A673 (cell line): ENCODE measurements at regions not wholly inside any gene's neighbourhood (a gene's known extent, or its start where the extent isn't known, plus 50 kb on each side); places are given as distances from the start of the nearest gene placed in this dataset.

ENCODE experiments used
- BruUV-seq: library from RNA; stranded (reverse); fragments of 400-500 nt; replicated peaks from 2 replicates; lab custom pipeline; 2021; lab: Mats Ljungman, UMichigan
- CTCF ChIA-PET: fragments of 300-600 bp; sonication (Branson Sonifier 250); formaldehyde crosslinking; loops from one replicate; lab custom pipeline; 2022; ENCODE audit warnings: antibody characterized with exemption; lab: Charles Lee
- POLR2A ChIA-PET: fragments of 300-600 bp; sonication (Branson Sonifier 250); formaldehyde crosslinking; loops from one replicate; lab custom pipeline; 2022; ENCODE audit warnings: antibody characterized with exemption; ENCODE audit not compliant: low non-redundant PET; lab: Charles Lee
- DNase-seq: peaks from one replicate; pipeline ENCODE4 v3.0.0-alpha.2; 2015; ENCODE audit warnings: low spot score
- H3K27ac ChIP-seq: fragments of 200-600 bp; sonication (generic); 2 replicates; pipeline ENCODE4 v1.5.1; 2016; ENCODE audit warnings: mixed run types, low read depth, mild to moderate bottlenecking, mixed read lengths, antibody characterized with exemption, low read length; ENCODE audit not compliant: poor library complexity, severe bottlenecking
- H3K27me3 ChIP-seq: fragments of 200-600 bp; sonication (generic); replicated peaks from 2 replicates; pipeline ENCODE4 v1.6.1; 2017; ENCODE audit warnings: mixed run types, low read depth, mild to moderate bottlenecking, mixed read lengths, antibody characterized with exemption, low read length; ENCODE audit not compliant: insufficient read depth, poor library complexity
- H3K36me3 ChIP-seq: fragments of 200-600 bp; sonication (generic); 2 replicates; pipeline ENCODE4 v1.6.1; 2016; ENCODE audit warnings: mixed run types, mild to moderate bottlenecking, mixed read lengths, antibody characterized with exemption, low read length; ENCODE audit not compliant: insufficient read depth, poor library complexity, severe bottlenecking
- H3K4me1 ChIP-seq: fragments of 200-600 bp; sonication (generic); 2 replicates; pipeline ENCODE4 v1.6.1; 2017; ENCODE audit warnings: mixed run types, mild to moderate bottlenecking, mixed read lengths, antibody characterized with exemption, low read length; ENCODE audit not compliant: insufficient read depth, poor library complexity, severe bottlenecking
- H3K4me3 ChIP-seq: fragments of 200-600 bp; sonication (generic); 2 replicates; pipeline ENCODE4 v1.5.1; 2016; ENCODE audit warnings: low read depth, mixed run types, mild to moderate bottlenecking, mixed read lengths, low read length; ENCODE audit not compliant: poor library complexity, severe bottlenecking
- H3K9me3 ChIP-seq: fragments of 200-600 bp; sonication (generic); 2 replicates; pipeline ENCODE4 v1.6.1; 2016; ENCODE audit warnings: mixed run types, low read depth, mild to moderate bottlenecking, mixed read lengths, antibody characterized with exemption, low read length; ENCODE audit not compliant: poor library complexity, severe bottlenecking
- CTCF ChIP-seq: fragments of 300-800, 200-600 bp; sonication (generic); conservative IDR thresholded peaks from 2 replicates; pipeline ENCODE4 v1.5.1; 2017; ENCODE audit warnings: low read depth, mild to moderate bottlenecking, antibody characterized with exemption, low read length, moderate library complexity, mixed read lengths
- EZH2 ChIP-seq: fragments of 200-600 bp; sonication (generic); IDR thresholded peaks from 2 replicates; pipeline ENCODE4 v1.6.1; 2017; ENCODE audit warnings: borderline replicate concordance, low read depth, mild to moderate bottlenecking, mixed read lengths, antibody characterized with exemption, low read length; ENCODE audit not compliant: poor library complexity, severe bottlenecking
- intact Hi-C: fragments of 100-400 bp; cut with micrococcal nuclease; formaldehyde crosslinking; loops from one replicate; pipeline ENCODE4 v1.10.0; 2022; ENCODE audit not compliant: unreplicated experiment

GRCh38 chr20:12764851-12765250 lies 243.9 kb upstream of the SPTLC3 start:
- intact Hi-C loops: no loop called here
- no peak for DNase-seq
- Histone ChIP-seq H3K4me1 (no peaks in the 10 kb centered on the region), H3K36me3 (no peaks in the 10 kb centered on the region), H3K27ac (no peak overlapping the region), H3K4me3 (no peak overlapping the region), H3K27me3 (peaks cover 9% of the 10 kb centered on the region), H3K9me3 (no peaks in the 10 kb centered on the region)
- TF ChIP-seq CTCF (no peak), EZH2 (no peak)
- POLR2A ChIA-PET: no interaction called here
- BruUV-seq: no TSS peak
- CTCF ChIA-PET: no interaction called here

- Histone ChIP-seq H3K4me1 (no peaks in the 10 kb centered on the region), H3K27me3 (no peaks in the 10 kb centered on the region), H3K36me3 (no peaks in the 10 kb centered on the region), H3K9me3 (no peaks in the 10 kb centered on the region), H3K27ac (no peak overlapping the region), H3K4me3 (no peak overlapping the region)
- ChIA-PET POLR2A (no interaction called here), CTCF (no interaction called here)
- BruUV-seq: no TSS peak
- intact Hi-C loops: no loop called here
- no peak for DNase-seq
- TF ChIP-seq EZH2 (no peak), CTCF (no peak)
These were observed 234.8 kb upstream of the SPTLC3 start for GRCh38 chr20:12773936-12774335.

- H3K9me3 ChIP-seq: no peaks in the 10 kb centered on the region
- H3K4me1 ChIP-seq: no peaks in the 10 kb centered on the region
- no peak overlapping the region for H3K27ac ChIP-seq
- DNase-seq: no peak
- ChIA-PET CTCF (no interaction called here), POLR2A (no interaction called here)
- H3K27me3 ChIP-seq: no peaks in the 10 kb centered on the region
- no peaks in the 10 kb centered on the region for H3K36me3 ChIP-seq
- intact Hi-C loops: no loop called here
- no peak overlapping the region for H3K4me3 ChIP-seq
- TF ChIP-seq EZH2 (no peak), CTCF (no peak)
- no TSS peak for BruUV-seq
These were observed 233.7 kb upstream of the SPTLC3 start for GRCh38 chr20:12775041-12775440.
